Endodermal cell (in vitro differentiated cells): ENCODE measurements at regions not wholly inside any gene's neighbourhood (a gene's known extent, or its start where the extent isn't known, plus 50 kb on each side); places are given as distances from the start of the nearest gene placed in this dataset.
A peak's percentile ranks its signal among the peaks of the same experiment; 100 is the strongest.

ENCODE experiments used
- DNase-seq: peaks from one replicate; pipeline ENCODE4 v3.0.0-alpha.2; 2017
- H3K27ac ChIP-seq: 2 replicates; pipeline ENCODE4 v1.5.1; 2013; ENCODE audit warnings: mild to moderate bottlenecking, low read depth, low read length, moderate library complexity
- H3K27me3 ChIP-seq: 2 replicates; pipeline ENCODE4 v1.6.1; 2013; ENCODE audit warnings: mild to moderate bottlenecking, low read length, moderate library complexity; ENCODE audit not compliant: insufficient read depth, control insufficient read depth, poor library complexity, severe bottlenecking
- H3K36me3 ChIP-seq: 2 replicates; pipeline ENCODE4 v1.7.0; 2013; ENCODE audit warnings: mild to moderate bottlenecking, low read length, moderate library complexity; ENCODE audit not compliant: control insufficient read depth, insufficient read depth
- H3K4me1 ChIP-seq: one replicate; pipeline ENCODE4 v1.7.0; 2013; ENCODE audit warnings: low read length; ENCODE audit not compliant: control insufficient read depth, insufficient read depth
- H3K4me3 ChIP-seq: 2 replicates; pipeline ENCODE4 v1.5.1; 2013; ENCODE audit warnings: mild to moderate bottlenecking, low read length, moderate library complexity
- H3K9ac ChIP-seq: 2 replicates; pipeline ENCODE4 v1.6.1; 2013; ENCODE audit warnings: mild to moderate bottlenecking, low read length, moderate library complexity; ENCODE audit not compliant: poor library complexity, severe bottlenecking; ENCODE audit errors: extremely low read depth
- H3K9me3 ChIP-seq: 2 replicates; pipeline ENCODE4 v1.6.1; 2013; ENCODE audit warnings: mild to moderate bottlenecking, low read length, moderate library complexity; ENCODE audit not compliant: control insufficient read depth
- H3K27ac Mint-ChIP-seq: 2 replicates; pipeline ENCODE4 v1.8.0; 2020; ENCODE audit warnings: mixed read lengths
- H3K27me3 Mint-ChIP-seq: 2 replicates; pipeline ENCODE4 v1.8.0; 2021; ENCODE audit warnings: mild to moderate bottlenecking, mixed read lengths; ENCODE audit not compliant: insufficient read depth
- H3K36me3 Mint-ChIP-seq: 2 replicates; pipeline ENCODE4 v1.8.0; 2020; ENCODE audit warnings: low read depth, mixed read lengths
- H3K4me1 Mint-ChIP-seq: 2 replicates; pipeline ENCODE4 v1.8.0; 2020; ENCODE audit warnings: mixed read lengths
- H3K4me3 Mint-ChIP-seq: 2 replicates; pipeline ENCODE4 v1.8.0; 2020; ENCODE audit warnings: mild to moderate bottlenecking, moderate library complexity, mixed read lengths
- H3K9me3 Mint-ChIP-seq: 2 replicates; pipeline ENCODE4 v1.8.0; 2020; ENCODE audit warnings: mild to moderate bottlenecking, mixed read lengths
- WGBS, 2 experiments: methylation state at CpG; one replicate each; pipeline versions ENCODE4 v1.1.5 to v1.1.7; 2013; ENCODE audit warnings: missing lambda C conversion rate in 2 of 2, mixed read lengths in 1 of 2; ENCODE audit not compliant: insufficient coverage in 1 of 2, insufficient read length in 1 of 2; 5-methylcytosine and 5-hydroxymethylcytosine counted together
- TF ChIP-seq, protein P1 (sequence below): fragments of 200-600 bp; sonication (generic); conservative IDR thresholded peaks from 2 replicates; pipeline ENCODE4 v1.5.0; 2021; ENCODE audit warnings: antibody characterized with exemption, mild to moderate bottlenecking

DNA sequence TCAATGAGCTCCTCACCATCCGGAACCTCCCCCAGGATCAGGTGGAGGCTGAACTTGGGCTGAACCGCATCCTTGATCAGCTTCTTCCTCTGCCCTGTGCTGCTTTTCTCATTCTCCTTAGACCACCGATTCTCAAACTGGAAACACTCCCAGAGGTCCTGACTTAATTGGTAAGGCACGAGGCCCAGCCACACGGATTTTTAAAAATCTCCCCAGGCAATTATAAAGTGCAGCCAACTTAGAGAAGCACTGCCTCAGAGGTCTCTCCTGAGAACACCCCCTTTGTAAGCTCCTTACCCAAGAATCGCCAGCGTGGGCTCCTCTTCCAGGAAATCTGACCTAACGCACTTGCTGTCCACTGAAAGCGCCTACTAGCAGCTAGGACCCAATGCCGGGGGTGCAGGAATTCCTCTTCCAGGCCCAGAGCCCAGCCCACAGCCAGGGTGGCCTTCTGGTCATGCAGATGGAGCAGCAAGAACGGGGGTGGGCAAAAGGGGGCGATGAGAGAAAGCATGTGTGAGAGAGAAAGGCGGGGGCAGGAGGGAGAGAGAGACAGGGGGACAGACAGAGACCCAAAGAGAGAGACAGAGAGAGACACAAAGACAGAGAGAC is 66.9 kb upstream of the CACNA1A start:
- Mint-ChIP-seq H3K27ac (no peak overlapping the region), H3K4me3 (no peak overlapping the region), H3K4me1 (no peaks in the 10 kb centered on the region), H3K36me3 (no peaks in the 10 kb centered on the region), H3K9me3 (peaks cover 21% of the 10 kb centered on the region), H3K27me3 (no peaks in the 10 kb centered on the region)
- Histone ChIP-seq H3K27ac (no peak overlapping the region), H3K4me3 (no peak overlapping the region), H3K9me3 (peaks cover 16% of the 10 kb centered on the region), H3K4me1 (no peaks in the 10 kb centered on the region), H3K27me3 (no peaks in the 10 kb centered on the region), H3K9ac (no peak overlapping the region), H3K36me3 (no peaks in the 10 kb centered on the region)
- WGBS, 2 experiments: 72 to 76% methylated on average over 12 to 13 of the region's 13 CpGs
- peak; percentile 53 for DNase-seq
- TF ChIP-seq, protein P1, sequence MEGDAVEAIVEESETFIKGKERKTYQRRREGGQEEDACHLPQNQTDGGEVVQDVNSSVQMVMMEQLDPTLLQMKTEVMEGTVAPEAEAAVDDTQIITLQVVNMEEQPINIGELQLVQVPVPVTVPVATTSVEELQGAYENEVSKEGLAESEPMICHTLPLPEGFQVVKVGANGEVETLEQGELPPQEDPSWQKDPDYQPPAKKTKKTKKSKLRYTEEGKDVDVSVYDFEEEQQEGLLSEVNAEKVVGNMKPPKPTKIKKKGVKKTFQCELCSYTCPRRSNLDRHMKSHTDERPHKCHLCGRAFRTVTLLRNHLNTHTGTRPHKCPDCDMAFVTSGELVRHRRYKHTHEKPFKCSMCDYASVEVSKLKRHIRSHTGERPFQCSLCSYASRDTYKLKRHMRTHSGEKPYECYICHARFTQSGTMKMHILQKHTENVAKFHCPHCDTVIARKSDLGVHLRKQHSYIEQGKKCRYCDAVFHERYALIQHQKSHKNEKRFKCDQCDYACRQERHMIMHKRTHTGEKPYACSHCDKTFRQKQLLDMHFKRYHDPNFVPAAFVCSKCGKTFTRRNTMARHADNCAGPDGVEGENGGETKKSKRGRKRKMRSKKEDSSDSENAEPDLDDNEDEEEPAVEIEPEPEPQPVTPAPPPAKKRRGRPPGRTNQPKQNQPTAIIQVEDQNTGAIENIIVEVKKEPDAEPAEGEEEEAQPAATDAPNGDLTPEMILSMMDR: no peak

DNA sequence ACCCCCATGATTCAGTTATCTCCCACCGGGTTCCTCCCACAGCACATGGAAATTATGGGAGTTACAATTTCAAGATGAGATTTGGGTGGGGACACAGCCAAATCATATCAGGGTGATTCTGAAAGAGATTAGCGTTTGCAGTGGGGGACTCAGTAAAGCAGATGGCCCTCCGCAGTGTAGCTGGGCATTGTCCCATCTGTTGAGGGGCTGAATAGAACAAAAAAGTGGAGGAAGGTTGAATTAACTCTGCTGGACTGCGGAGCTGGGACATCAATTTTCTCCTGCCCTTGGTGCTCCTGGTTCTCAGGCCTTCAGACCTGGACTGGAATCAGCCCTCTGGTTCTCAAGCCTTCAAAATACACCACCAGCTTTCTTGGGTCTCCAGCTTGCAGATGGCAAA is 55.2 kb upstream of the CACNA1A start:
- no peaks in the 10 kb centered on the region for H3K4me1 ChIP-seq
- DNase-seq: no peak
- TF ChIP-seq, protein P1: no peak
- no peaks in the 10 kb centered on the region for H3K9me3 Mint-ChIP-seq
- H3K27me3 Mint-ChIP-seq: peaks cover 9% of the 10 kb centered on the region
- no peaks in the 10 kb centered on the region for H3K4me1 Mint-ChIP-seq
- no peaks in the 10 kb centered on the region for H3K36me3 Mint-ChIP-seq
- no peak overlapping the region for H3K4me3 ChIP-seq
- H3K9me3 ChIP-seq: no peaks in the 10 kb centered on the region
- no peak overlapping the region for H3K4me3 Mint-ChIP-seq
- no peak overlapping the region for H3K9ac ChIP-seq
- 82 to 87% methylated on average over 2 to 4 of the region's 4 CpGs for WGBS, 2 experiments
- H3K27me3 ChIP-seq: no peaks in the 10 kb centered on the region
- no peak overlapping the region for H3K27ac ChIP-seq
- H3K27ac Mint-ChIP-seq: no peak overlapping the region
- no peaks in the 10 kb centered on the region for H3K36me3 ChIP-seq

DNA sequence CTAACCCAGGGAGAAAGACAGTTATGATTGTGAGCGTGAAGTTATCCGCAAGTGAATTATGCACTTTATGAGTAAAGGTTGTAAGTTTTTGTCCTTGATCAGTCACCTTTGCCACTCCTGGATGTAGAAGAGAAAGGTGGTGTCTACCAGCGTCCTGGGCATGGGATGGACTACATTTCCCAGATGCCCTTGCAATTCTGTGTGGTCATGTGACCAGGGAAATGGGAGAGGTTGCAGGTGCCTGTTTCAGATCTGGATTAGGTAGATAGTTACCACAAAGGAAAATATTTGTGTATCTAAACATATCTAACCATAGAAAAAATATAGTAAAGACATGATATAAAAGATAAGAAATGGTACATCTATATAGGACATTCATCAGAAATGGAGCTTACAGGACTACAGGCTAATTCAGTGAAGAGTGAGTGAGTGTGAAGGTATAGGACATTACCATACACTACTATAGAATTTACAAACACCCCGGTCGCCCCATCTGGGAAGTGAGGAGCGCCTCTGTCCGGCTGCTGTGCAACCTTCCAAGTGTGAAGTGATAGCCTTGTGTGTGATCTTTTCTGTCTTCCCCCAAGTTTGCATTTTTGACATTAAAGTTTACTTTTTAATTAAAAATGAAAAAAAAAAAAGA is 51.6 kb upstream of the CACNA1A start:
- Histone ChIP-seq H3K36me3 (no peaks in the 10 kb centered on the region), H3K4me1 (no peaks in the 10 kb centered on the region), H3K4me3 (no peak overlapping the region), H3K27ac (no peak overlapping the region), H3K27me3 (no peaks in the 10 kb centered on the region), H3K9me3 (no peaks in the 10 kb centered on the region), H3K9ac (no peak overlapping the region)
- DNase-seq: peak; percentile 68
- TF ChIP-seq, protein P1: no peak
- no peaks in the 10 kb centered on the region for H3K4me1 Mint-ChIP-seq
- H3K9me3 Mint-ChIP-seq: no peaks in the 10 kb centered on the region
- no peak overlapping the region for H3K4me3 Mint-ChIP-seq
- 73 to 100% methylated on average over 2 to 7 of the region's 7 CpGs for WGBS, 2 experiments
- H3K36me3 Mint-ChIP-seq: no peaks in the 10 kb centered on the region
- H3K27ac Mint-ChIP-seq: no peak overlapping the region
- H3K27me3 Mint-ChIP-seq: peaks cover 15% of the 10 kb centered on the region
